Skeletal muscle tissue (tissue), 3 donors: ENCODE measurements at regions not wholly inside any gene's neighbourhood (a gene's known extent, or its start where the extent isn't known, plus 50 kb on each side); places are given as distances from the start of the nearest gene placed in this dataset.

Experiments
- H3K27ac ChIP-seq: one replicate; pipeline ENCODE4 v1.7.0; 2013; ENCODE audit warnings: mild to moderate bottlenecking, low read depth, low read length, inconsistent platforms
- H3K27me3 ChIP-seq, 3 donors: one replicate each; pipeline ENCODE4 v1.7.0; 2013; ENCODE audit warnings: low read length in 3 of 3; ENCODE audit not compliant: control insufficient read depth in 3 of 3, insufficient read depth in 3 of 3
- H3K36me3 ChIP-seq, 3 donors: one replicate each; pipeline ENCODE4 v1.7.0; 2013; ENCODE audit warnings: low read length in 3 of 3; ENCODE audit not compliant: control insufficient read depth in 3 of 3, insufficient read depth in 3 of 3
- H3K4me1 ChIP-seq, 3 donors: one replicate each; pipeline ENCODE4 v1.7.0; 2013; ENCODE audit warnings: low read length in 3 of 3, mild to moderate bottlenecking in 3 of 3; ENCODE audit not compliant: control insufficient read depth in 3 of 3, insufficient read depth in 3 of 3
- H3K4me3 ChIP-seq, 3 donors: one replicate each; pipeline ENCODE4 v1.7.0; 2013; ENCODE audit warnings: low read length in 3 of 3
- H3K9ac ChIP-seq, 3 donors: one replicate each; pipeline ENCODE4 v1.7.0; 2013; ENCODE audit warnings: low read length in 3 of 3, mild to moderate bottlenecking in 3 of 3, moderate library complexity in 2 of 3, low read depth in 1 of 3
- H3K9me3 ChIP-seq, 3 donors: one replicate each; pipeline ENCODE4 v1.7.0; 2013; ENCODE audit warnings: low read length in 3 of 3; ENCODE audit not compliant: control insufficient read depth in 3 of 3
- donor health status: Osteomylitis.

DNA sequence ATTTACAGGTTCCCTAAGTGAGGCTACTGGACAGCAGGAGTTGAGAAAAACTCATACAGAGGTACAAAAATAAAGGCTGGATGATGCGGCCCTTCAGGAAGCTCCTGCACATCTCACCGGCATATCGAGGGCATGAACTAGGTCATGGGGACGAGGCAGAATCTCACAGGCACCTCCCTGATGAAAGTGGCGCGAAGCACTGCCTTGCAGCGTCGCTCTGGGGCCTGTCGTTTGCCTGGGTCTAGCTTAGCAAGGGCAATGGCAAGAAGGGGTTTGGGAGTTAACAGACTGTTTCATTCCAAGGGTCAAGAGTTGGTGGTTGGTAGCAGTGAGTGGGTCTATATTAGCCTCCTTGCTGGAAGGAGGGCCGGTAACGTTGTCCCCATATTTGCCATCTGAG lies 103.5 kb upstream of the IRF2BP2 start:
- Histone ChIP-seq H3K9me3 (no peaks in the 10 kb centered on the region), H3K4me1 (peaks cover 28 to 44% (median 42%) of the 10 kb centered on the region in 3 donors), H3K27me3 (no peaks in the 10 kb centered on the region), H3K27ac (no peak overlapping the region), H3K9ac (no peak overlapping the region), H3K36me3 (no peaks in the 10 kb centered on the region), H3K4me3 (no peak overlapping the region)

DNA sequence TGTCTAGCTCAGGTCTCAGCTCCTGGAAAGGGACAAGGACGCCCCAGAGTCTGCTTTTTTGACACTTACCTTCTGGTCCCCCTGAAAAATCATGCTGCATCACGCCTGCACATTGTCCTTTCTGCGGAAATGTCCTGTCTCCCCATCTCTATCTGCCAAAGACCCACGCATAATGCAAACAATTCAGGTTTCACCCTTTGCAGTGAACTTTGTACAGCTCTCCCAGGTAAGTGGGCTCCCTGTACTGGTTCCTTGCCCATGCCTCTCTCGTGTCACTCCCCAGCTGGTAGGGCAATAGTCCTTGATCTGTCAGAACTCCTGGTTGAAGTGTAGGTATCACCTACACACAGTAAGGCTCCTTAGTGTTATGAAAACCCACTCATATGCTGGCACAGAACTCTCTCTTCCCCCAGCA lies 102.9 kb upstream of the IRF2BP2 start:
- Histone ChIP-seq H3K4me1 (peaks cover 26 to 40% (median 37%) of the 10 kb centered on the region in 3 donors), H3K36me3 (no peaks in the 10 kb centered on the region), H3K9me3 (no peaks in the 10 kb centered on the region), H3K9ac (no peak overlapping the region), H3K4me3 (no peak overlapping the region), H3K27ac (no peak overlapping the region), H3K27me3 (no peaks in the 10 kb centered on the region)

DNA sequence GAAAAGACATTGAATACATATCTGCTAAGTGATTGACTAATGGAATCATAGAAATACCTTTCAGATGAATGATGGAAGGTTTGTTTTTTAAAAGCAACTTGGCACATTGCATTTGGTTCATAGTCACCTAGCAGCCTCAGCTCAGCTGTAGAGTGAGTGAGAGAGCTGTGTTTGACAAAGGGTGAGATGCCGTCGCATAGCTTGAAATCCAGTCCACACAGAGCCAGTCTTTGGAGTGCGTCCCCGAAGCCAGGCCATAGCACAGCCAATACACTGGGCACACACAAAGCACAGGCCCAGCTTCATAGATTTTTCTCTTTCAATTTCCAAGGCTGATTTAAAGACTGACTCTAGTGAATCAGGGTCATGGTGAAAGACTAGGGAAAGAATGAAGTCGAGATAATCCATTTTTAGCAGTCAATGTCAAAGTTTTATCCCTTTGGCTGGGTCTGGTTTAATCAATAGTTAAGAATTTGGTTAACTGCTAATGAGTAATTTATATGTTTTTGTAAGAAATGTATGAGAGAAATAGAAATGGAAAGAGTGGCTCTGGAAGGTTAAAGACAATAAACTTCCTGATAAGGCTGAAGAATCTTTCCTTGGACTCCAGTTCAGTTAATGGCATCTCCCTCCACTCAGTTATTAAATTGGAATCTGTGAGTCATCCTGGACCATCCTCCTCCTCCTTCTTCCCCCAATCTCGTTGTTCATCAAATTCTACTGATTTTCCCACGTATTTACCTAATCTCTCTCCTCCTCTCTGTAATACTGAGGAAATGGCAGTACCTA lies 101.2 kb upstream of the IRF2BP2 start:
- Histone ChIP-seq H3K36me3 (no peaks in the 10 kb centered on the region), H3K4me1 (peaks cover 12 to 24% (median 20%) of the 10 kb centered on the region in 3 donors), H3K9ac (no peak overlapping the region), H3K27me3 (no peaks in the 10 kb centered on the region), H3K4me3 (no peak overlapping the region), H3K27ac (no peak overlapping the region), H3K9me3 (no peaks in the 10 kb centered on the region)

DNA sequence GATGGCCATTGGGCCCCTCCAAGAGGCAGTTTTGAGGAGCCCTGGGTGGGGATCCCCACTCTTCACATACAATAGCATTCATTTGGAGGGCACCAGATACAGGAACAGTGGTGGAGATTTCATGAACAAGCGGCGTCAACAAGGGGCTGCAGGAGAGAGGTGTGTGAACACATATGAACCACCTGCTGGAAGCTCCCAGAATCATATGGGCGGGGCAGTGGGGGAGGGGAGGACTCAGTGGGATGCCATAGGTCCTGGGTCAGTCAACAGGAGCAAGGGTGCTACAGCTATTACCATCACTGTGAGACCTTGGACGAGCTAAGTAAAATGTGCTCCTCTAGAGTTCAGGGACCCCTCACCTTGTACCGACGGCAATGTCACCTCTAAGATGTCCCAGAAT lies 100.4 kb upstream of the IRF2BP2 start:
- H3K4me1 ChIP-seq = peaks cover 6 to 16% (median 13%) of the 10 kb centered on the region in 3 donors
- H3K27me3 ChIP-seq = no peaks in the 10 kb centered on the region
- H3K9ac ChIP-seq = no peak overlapping the region
- no peaks in the 10 kb centered on the region for H3K36me3 ChIP-seq
- H3K27ac ChIP-seq = no peak overlapping the region
- no peaks in the 10 kb centered on the region for H3K9me3 ChIP-seq
- no peak overlapping the region for H3K4me3 ChIP-seq

DNA sequence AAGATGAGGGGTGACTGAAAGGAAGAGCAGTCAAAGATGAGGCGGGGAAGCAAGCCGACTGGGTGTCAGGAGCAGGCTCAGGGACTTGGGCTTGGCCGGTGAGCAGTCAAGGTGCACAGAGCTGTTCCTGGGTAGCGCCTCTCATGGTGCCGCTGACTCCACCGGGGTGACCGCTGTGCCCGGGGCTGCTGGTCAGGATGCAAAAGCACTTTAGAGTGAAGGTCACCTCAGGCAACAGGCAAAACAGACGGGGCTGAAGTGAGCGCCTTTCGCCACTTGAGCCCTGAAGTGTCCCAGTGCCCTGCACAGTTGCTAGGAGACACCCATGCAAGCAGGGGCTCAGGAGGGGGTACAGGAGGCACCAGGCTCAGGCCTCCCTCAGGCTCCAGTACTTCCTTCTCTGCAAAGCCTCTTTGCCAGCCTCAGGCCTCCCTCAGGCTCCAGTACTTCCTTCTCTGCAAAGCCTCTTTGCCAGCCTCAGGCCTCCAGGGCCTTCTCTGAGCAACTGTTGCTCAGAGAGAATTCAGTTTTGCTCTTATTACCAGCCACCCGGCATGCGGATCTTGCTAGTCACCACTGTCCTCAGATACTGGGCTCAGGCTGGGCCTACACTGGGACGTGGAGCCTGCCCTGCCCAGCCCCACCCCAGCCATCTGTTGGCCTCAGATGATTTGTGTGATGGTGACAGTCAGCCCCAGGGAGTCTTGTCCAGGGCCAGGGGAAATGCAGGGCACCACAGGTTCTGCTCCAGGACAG lies 99.7 kb upstream of the IRF2BP2 start:
- H3K27me3 ChIP-seq = no peaks in the 10 kb centered on the region
- no peak overlapping the region for H3K4me3 ChIP-seq
- no peak overlapping the region for H3K9ac ChIP-seq
- H3K9me3 ChIP-seq = no peaks in the 10 kb centered on the region
- H3K36me3 ChIP-seq = no peaks in the 10 kb centered on the region
- H3K27ac ChIP-seq = peak overlapping the region; percentile 34
- peaks cover 4 to 16% (median 13%) of the 10 kb centered on the region in 3 donors for H3K4me1 ChIP-seq

DNA sequence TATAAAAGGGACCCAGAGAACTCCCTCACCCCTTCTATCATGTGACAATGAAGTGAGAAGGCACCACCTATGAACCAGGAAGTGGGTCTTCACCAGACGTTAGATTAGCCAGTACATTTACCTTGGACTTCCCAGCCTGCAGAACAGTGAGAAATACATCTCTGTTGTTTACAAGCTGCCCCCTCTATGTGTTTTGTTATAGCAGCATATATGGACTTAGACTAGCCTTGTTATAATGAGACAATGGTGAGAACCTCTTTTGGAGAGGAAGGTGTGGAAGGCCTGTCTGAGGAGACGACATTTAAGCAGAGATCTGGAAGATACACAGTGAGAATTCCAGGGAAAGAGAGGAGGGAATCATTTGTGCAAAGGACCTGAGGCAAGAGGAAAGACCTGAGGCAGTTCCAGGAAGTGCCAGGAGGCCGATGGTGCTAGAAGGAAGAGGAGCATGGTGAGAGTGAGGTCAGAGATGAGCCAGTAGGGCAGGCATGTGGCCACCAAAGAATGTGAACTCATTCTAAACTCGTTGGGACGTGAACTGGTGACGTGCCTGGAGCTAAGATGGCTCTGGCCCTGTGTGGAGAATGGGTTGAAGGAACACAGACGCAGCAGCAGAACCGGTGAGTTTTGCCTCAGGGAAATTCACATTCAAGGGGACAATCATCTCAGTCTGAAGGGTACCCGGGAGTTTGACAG lies 98.9 kb upstream of the IRF2BP2 start:
- H3K9ac ChIP-seq = no peak overlapping the region
- H3K9me3 ChIP-seq = no peaks in the 10 kb centered on the region
- H3K27ac ChIP-seq = peak overlapping the region; percentile 34
- no peaks in the 10 kb centered on the region for H3K36me3 ChIP-seq
- peaks cover 4 to 16% (median 13%) of the 10 kb centered on the region in 3 donors for H3K4me1 ChIP-seq
- H3K4me3 ChIP-seq = no peak overlapping the region
- no peaks in the 10 kb centered on the region for H3K27me3 ChIP-seq

DNA sequence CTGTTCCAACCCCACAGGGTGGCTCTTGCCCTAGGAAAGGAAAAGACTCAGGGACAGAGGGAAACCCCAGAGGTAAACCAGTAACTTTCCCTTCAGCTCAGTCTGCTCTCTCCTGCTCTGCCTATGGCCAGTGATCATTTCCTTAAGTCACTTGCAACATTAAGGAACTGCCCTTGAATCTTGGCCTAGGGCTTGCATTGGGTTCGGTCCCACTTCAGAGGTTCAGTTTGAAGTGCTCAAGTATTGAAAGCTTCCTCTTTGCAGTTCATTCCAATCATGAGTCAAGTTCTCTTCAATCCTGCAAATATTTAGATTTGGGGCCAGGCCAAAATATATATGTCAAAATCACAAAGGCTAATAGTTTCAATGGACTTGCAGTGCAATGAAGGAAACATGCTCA lies 97.7 kb upstream of the IRF2BP2 start:
- Histone ChIP-seq H3K4me3 (no peak overlapping the region), H3K9me3 (no peaks in the 10 kb centered on the region), H3K27ac (no peak overlapping the region), H3K36me3 (no peaks in the 10 kb centered on the region), H3K4me1 (peaks cover 0 to 10% (median 8%) of the 10 kb centered on the region in 3 donors), H3K27me3 (no peaks in the 10 kb centered on the region), H3K9ac (no peak overlapping the region)

DNA sequence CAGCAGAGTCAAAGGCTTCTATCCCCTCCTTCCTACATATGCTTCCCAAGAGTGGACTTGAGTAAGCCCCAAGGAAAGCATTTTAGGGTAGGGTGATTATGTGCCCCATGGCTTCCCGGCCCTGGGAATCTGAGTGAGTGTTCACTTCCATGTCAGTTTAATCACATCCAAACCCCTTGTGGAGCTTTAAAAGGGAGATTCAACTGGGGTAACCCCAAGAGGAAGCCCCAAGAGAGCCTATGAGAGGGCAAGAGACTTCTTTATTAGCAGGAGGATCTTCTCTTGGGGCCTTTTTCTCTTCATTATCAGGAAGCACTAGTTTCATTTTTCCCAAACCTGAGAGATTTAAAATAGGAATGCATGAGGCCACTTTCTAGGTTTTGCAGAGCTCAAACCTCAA lies 97.0 kb upstream of the IRF2BP2 start:
- Histone ChIP-seq H3K9me3 (no peaks in the 10 kb centered on the region), H3K9ac (no peak overlapping the region), H3K27ac (no peak overlapping the region), H3K27me3 (no peaks in the 10 kb centered on the region), H3K4me1 (peaks cover 1 to 10% (median 7%) of the 10 kb centered on the region in 3 donors), H3K4me3 (no peak overlapping the region), H3K36me3 (no peaks in the 10 kb centered on the region)

DNA sequence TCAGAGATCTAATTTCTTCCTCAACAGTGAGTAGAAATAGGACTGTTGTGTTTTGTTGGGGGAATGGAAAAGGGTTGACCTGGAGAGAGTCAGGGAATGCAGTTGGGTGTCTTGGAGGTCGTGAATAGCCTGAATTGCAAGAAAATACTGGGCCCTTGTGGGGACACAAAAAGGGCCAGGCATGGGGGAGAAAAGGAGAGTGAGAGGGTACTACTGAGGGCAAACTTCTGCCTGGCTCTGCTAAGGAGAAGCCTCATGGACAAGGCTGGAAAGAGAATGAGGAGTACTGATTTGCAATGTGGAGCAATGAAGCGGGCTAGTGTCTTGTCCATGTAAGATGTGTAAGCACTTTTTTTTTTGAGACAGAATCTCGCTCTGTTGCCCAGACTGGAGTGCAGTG lies 96.2 kb upstream of the IRF2BP2 start:
- no peaks in the 10 kb centered on the region for H3K9me3 ChIP-seq
- no peaks in the 10 kb centered on the region for H3K27me3 ChIP-seq
- H3K36me3 ChIP-seq = no peaks in the 10 kb centered on the region
- no peak overlapping the region for H3K27ac ChIP-seq
- no peak overlapping the region for H3K4me3 ChIP-seq
- H3K4me1 ChIP-seq = peaks cover 5 to 12% (median 9%) of the 10 kb centered on the region in 3 donors
- no peak overlapping the region for H3K9ac ChIP-seq

DNA sequence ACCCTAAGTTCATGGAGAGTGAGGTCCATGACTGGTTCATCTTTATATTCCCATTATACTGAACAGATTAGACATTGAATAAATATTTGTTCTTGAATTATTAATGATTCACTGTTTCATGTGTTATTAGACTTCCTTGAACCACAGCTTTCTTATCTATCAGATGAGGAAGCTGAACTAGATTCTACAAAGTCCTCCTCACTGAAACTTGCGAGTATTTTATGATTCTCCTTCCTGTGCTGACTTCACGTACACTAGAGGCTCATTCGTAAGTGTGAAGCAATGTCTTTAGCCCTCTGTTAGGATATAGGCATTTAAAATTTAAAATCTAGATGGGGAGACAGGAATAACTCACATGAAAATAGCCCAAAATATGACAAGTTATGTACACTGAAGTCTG lies 95.6 kb upstream of the IRF2BP2 start:
- Histone ChIP-seq H3K27ac (no peak overlapping the region), H3K27me3 (no peaks in the 10 kb centered on the region), H3K4me3 (no peak overlapping the region), H3K9ac (no peak overlapping the region), H3K36me3 (no peaks in the 10 kb centered on the region), H3K9me3 (no peaks in the 10 kb centered on the region), H3K4me1 (peaks cover 5 to 13% (median 13%) of the 10 kb centered on the region in 3 donors)
